Breast epithelium (tissue), 3 donors: ENCODE measurements at regions not wholly inside any gene's neighbourhood (a gene's known extent, or its start where the extent isn't known, plus 50 kb on each side); places are given as distances from the start of the nearest gene placed in this dataset.

Source experiments
- CTCF ChIP-seq, 3 donors: fragments of 450-650 bp; IDR thresholded peaks; one replicate each; pipeline ENCODE4 v1.5.1; 2016 to 2017; ENCODE audit warnings: antibody characterized with exemption in 3 of 3, mild to moderate bottlenecking in 3 of 3, moderate library complexity in 3 of 3
- POLR2A ChIP-seq: fragments of 450-650 bp; IDR thresholded peaks from one replicate; pipeline ENCODE4 v1.6.1; 2016; ENCODE audit warnings: antibody characterized with exemption, mild to moderate bottlenecking, moderate library complexity
- POLR2AphosphoS5 ChIP-seq, 3 donors: sonication (generic); formaldehyde crosslinking; IDR thresholded peaks; one replicate each; pipeline ENCODE4 v1.6.1; 2017; ENCODE audit warnings: antibody characterized with exemption in 3 of 3

DNA sequence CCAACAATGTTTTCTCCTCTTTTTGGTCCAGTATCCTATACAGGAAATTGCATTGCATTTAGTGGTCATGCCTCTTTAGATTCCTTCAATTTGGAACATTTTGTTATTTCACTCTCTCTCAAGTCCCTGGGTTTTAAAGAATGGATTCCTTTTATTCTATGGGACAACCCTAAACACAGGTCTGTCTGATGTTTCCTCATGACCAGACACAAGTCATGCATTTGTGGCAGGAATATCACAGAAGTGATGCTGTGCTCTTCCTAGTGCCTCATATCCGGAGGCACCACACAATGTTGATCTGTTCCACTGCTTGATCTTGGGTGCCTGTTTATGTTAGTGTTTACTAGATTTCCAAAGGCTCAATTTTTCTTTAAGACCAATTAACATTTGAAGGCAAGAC lies 69.7 kb upstream of the H2AZ1 start:
- no peak for TF ChIP-seq CTCF (IDR thresholded peaks at IDR 0.05)
- TF ChIP-seq POLR2AphosphoS5 (IDR thresholded peaks at IDR 0.05), result no peak
- no peak for TF ChIP-seq POLR2A
